GM23248 (cell line): ENCODE measurements at regions not wholly inside any gene's neighbourhood (a gene's known extent, or its start where the extent isn't known, plus 50 kb on each side); places are given as distances from the start of the nearest gene placed in this dataset.

Experiments
- EZH2 ChIP-seq: fragments of 200-600 bp; sonication (generic); IDR thresholded peaks from 2 replicates; pipeline ENCODE4 v1.6.1; 2018; ENCODE audit warnings: antibody characterized with exemption, mild to moderate bottlenecking; ENCODE audit not compliant: insufficient read depth, poor library complexity, severe bottlenecking
- EZH2phosphoT487 ChIP-seq: fragments of 200-600 bp; sonication (generic); IDR thresholded peaks from 2 replicates; pipeline ENCODE4 v1.6.1; 2018; ENCODE audit warnings: antibody characterized with exemption, moderate library complexity, mild to moderate bottlenecking, low read depth; ENCODE audit not compliant: insufficient read depth

GRCh38 chr2:158914731-158915130 is 53.7 kb upstream of the TANC1 start:
- TF ChIP-seq EZH2phosphoT487: no peak
- no peak for TF ChIP-seq EZH2
